Heart left ventricle (tissue), 16 donors: ENCODE measurements at regions not wholly inside any gene's neighbourhood (a gene's known extent, or its start where the extent isn't known, plus 50 kb on each side); places are given as distances from the start of the nearest gene placed in this dataset.

Source experiments
- ATAC-seq, 4 donors: fragments of 200-7000 bp; cut with Tn5 transposase; one replicate each; pipeline ENCODE4 v1.9.1; 2020 to 2022; ENCODE audit warnings: moderate library complexity in 4 of 4, mild to moderate bottlenecking in 3 of 4, moderate number of reproducible peaks in 1 of 4
- DNase-seq, 5 donors: peaks; one replicate each; pipeline ENCODE4 v3.0.0-alpha.2; 2020
- H3K27ac ChIP-seq, 12 donors: fragments of 200-600 bp; sonication (generic) in 4 of 12; one replicate each; pipeline versions ENCODE4 v1.5.0 to v1.8.0; 2016 to 2022; ENCODE audit warnings: mild to moderate bottlenecking in 2 of 12
- H3K27me3 ChIP-seq, 9 donors: fragments of 200-600 bp; sonication (generic) in 2 of 9; one replicate each; pipeline versions ENCODE4 v1.5.1 to v1.8.0; 2016 to 2022; ENCODE audit warnings: mild to moderate bottlenecking in 3 of 9
- H3K36me3 ChIP-seq, 9 donors: fragments of 200-600 bp; sonication (generic) in 2 of 9; one replicate each; pipeline versions ENCODE4 v1.5.0 to v1.8.0; 2018 to 2022; ENCODE audit warnings: mild to moderate bottlenecking in 2 of 9
- H3K4me1 ChIP-seq, 12 donors: fragments of 200-600 bp; sonication (generic) in 4 of 12; one replicate each; pipeline versions ENCODE4 v1.5.0 to v1.8.0; 2016 to 2022; ENCODE audit warnings: mild to moderate bottlenecking in 3 of 12
- H3K4me3 ChIP-seq, 12 donors: fragments of 200-600 bp; sonication (generic) in 4 of 12; one replicate each; pipeline versions ENCODE4 v1.5.0 to v1.8.0; 2017 to 2022; ENCODE audit warnings: mild to moderate bottlenecking in 9 of 12, moderate library complexity in 4 of 12
- H3K9me3 ChIP-seq, 12 donors: fragments of 200-600 bp; sonication (generic) in 4 of 12; one replicate each; pipeline versions ENCODE4 v1.5.0 to v1.8.0; 2016 to 2022; ENCODE audit warnings: mild to moderate bottlenecking in 1 of 12
- CTCF ChIP-seq, 12 donors: fragments of 200-600 bp; sonication (generic) in 4 of 12; IDR thresholded peaks; one replicate each; pipeline versions ENCODE4 v1.5.0 to v1.8.0; 2018 to 2022; ENCODE audit warnings: antibody characterized with exemption in 12 of 12, mild to moderate bottlenecking in 5 of 12
- POLR2A ChIP-seq, 2 donors: fragments of 450-650 bp; IDR thresholded peaks; one replicate each; pipeline ENCODE4 v1.6.1; 2017; ENCODE audit warnings: antibody characterized with exemption in 2 of 2, mild to moderate bottlenecking in 2 of 2, moderate library complexity in 2 of 2
- WGBS, 4 donors: extraction: QIAGEN DNeasy Blood & Tissue Kit in 2 of 4; methylation state at CpG; one replicate each; pipeline versions ENCODE4 v1.1.5 to v1.1.7; 2013 to 2018; 5-methylcytosine and 5-hydroxymethylcytosine counted together
- intact Hi-C, 10 donors: fragments of 100-400 bp; cut with DNase I; formaldehyde crosslinking; loops; one replicate each; pipeline versions ENCODE4 v1.11.1 to v1.14.2; 2022
- donor health status: ischemic (EF 13 %, LVEDD 7.1; RV severe dilation, severe dysfunction).
- donor health status: healthy with polysubstance abuse.
- donor health status: DM: no; HTN: yes; CAD: no.
- donor health status: DM: no; HTN: no; CAD: no.
- donor health status: ischemic (EF 25% LVEDD 6.9; RV normal size, moderate dysfunction).
- donor health status: ischemic (EF 25% LVEDD 5.7; RV mildly dilated, moderate dysfunction).
- donor health status: healthy.
- donor health status: DM: yes; HTN: yes; CAD: no.
- donor health status: ischemic (EF 35%, LVEDD 5.7; RV mildly dilated, moderate dysfunction).
- donor health status: nonischemic (EF 11% LVEDD 7.7; RV severe dilation, severe dysfunction).
- donor health status: DM: yes; HTN: yes; CAD: no.
- donor health status: PGD.
- donor health status: ischemic (EF 29% LVEDD 5.4; RV normal size, mild dysfunction).
- donor health status: nonischemic (EF 23%, LVEDD 6.1; RV moderate dilation, normal function).

GRCh38 chr4:56093576-56093975 lies 144.8 kb downstream of the CEP135 start:
- intact Hi-C loops: no loop called here
- H3K9me3 ChIP-seq: no peaks in the 10 kb centered on the region
- H3K4me1 ChIP-seq: no peaks in the 10 kb centered on the region
- WGBS, 4 donors: 88 to 91% (median 88%) methylated on average over 3 of the region's 3 CpGs
- H3K27me3 ChIP-seq: no peaks in the 10 kb centered on the region
- ATAC-seq: no peak
- DNase-seq: no peak
- H3K36me3 ChIP-seq: no peaks in the 10 kb centered on the region
- TF ChIP-seq POLR2A (IDR thresholded peaks at IDR 0.05) (no peak), CTCF (IDR thresholded peaks at IDR 0.05) (no peak)
- H3K27ac ChIP-seq: no peak overlapping the region
- no peak overlapping the region for H3K4me3 ChIP-seq

- H3K4me1 ChIP-seq: no peaks in the 10 kb centered on the region
- no peak for TF ChIP-seq POLR2A (IDR thresholded peaks at IDR 0.05)
- TF ChIP-seq CTCF (IDR thresholded peaks at IDR 0.05): no peak
- H3K4me3 ChIP-seq: no peak overlapping the region
- H3K36me3 ChIP-seq: no peaks in the 10 kb centered on the region
- WGBS, 4 donors: 90 to 96% (median 93%) methylated on average over 8 of the region's 8 CpGs
- no peak overlapping the region for H3K27ac ChIP-seq
- intact Hi-C loops: no loop called here
- ATAC-seq (no peak), DNase-seq (no peak)
- no peaks in the 10 kb centered on the region for H3K9me3 ChIP-seq
- no peaks in the 10 kb centered on the region for H3K27me3 ChIP-seq
Measured at GRCh38 chr4:56092540-56092939, 143.8 kb downstream of the CEP135 start.

- intact Hi-C loops: no loop called here
- Histone ChIP-seq H3K27me3 (no peaks in the 10 kb centered on the region), H3K4me1 (no peaks in the 10 kb centered on the region), H3K4me3 (no peak overlapping the region), H3K9me3 (no peaks in the 10 kb centered on the region), H3K36me3 (no peaks in the 10 kb centered on the region), H3K27ac (no peak overlapping the region)
- DNase-seq (no peak), ATAC-seq (no peak)
- TF ChIP-seq CTCF (IDR thresholded peaks at IDR 0.05) (no peak), POLR2A (IDR thresholded peaks at IDR 0.05) (no peak)
- 82 to 85% (median 83%) methylated on average over 7 of the region's 7 CpGs for WGBS, 4 donors
Measured at GRCh38 chr4:56086561-56086960, 137.8 kb downstream of the CEP135 start.

GRCh38 chr4:56086073-56086541 lies 137.4 kb downstream of the CEP135 start:
- 24 to 41% (median 31%) methylated on average over 3 of the region's 3 CpGs for WGBS, 4 donors
- ATAC-seq: no peak
- TF ChIP-seq CTCF (IDR thresholded peaks at IDR 0.05) (no peak), POLR2A (IDR thresholded peaks at IDR 0.05) (no peak)

More at GRCh38 chr4:56086073-56086541, 137.4 kb downstream of the CEP135 start:
- DNase-seq: no peak
- no peak overlapping the region for H3K4me3 ChIP-seq
- intact Hi-C loops: no loop called here
- H3K27ac ChIP-seq: no peak overlapping the region
- no peaks in the 10 kb centered on the region for H3K4me1 ChIP-seq
- H3K36me3 ChIP-seq: no peaks in the 10 kb centered on the region
- H3K9me3 ChIP-seq: no peaks in the 10 kb centered on the region
- H3K27me3 ChIP-seq: no peaks in the 10 kb centered on the region
